ENCODE measurements at regions not wholly inside any gene's neighbourhood (a gene's known extent, or its start where the extent isn't known, plus 50 kb on each side); places are given as distances from the start of the nearest gene placed in this dataset.
"Not testable (repeated sequence)": the region's sequence is repeated elsewhere in the genome, so short reads cannot be mapped to it uniquely, and the experiment has no call there.

DNA sequence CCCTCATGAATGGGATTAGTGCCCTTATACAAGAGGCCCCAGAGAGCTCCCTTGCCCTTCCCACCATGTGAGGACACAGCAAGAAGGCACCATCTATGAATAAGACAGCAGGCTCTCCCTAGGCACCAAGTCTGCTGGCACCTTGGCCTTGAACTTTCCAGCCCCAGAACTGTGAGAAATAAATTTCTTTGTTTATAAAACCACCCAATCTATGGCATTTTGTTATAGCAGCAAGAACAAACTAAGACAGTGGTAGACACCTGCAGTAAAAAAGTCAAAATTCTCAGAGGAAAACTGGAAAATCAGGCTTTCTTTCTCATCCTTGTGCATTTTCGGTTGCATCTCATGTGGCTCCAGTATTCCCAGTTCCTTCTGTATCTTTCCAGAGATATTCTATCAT, 90.3 kb downstream of the LSM3 start:
- no peaks in the 10 kb centered on the region for H3K36me3 ChIP-seq (ENCODE audit: insufficient read depth, low read length)
- H3K4me3 ChIP-seq (ENCODE audit: low read depth in 1 of 2, low read length in 2 of 2), result no peak overlapping the region
- H2AFZ ChIP-seq (ENCODE audit: low read depth, low read length), result no peak overlapping the region
- no peak for ATAC-seq (ENCODE audit: insufficient read depth, low read depth)
- H4K20me1 ChIP-seq (ENCODE audit: insufficient read depth, low read length), result no peaks in the 10 kb centered on the region
- H3K27me3 ChIP-seq (ENCODE audit: insufficient read depth, low read length, poor library complexity), result peaks cover 5% of the 10 kb centered on the region
- H3K9ac ChIP-seq (ENCODE audit: low read depth, low read length), result no peak overlapping the region
- no peak overlapping the region for H3K4me2 ChIP-seq (ENCODE audit: insufficient read depth, low read length)
- no peak overlapping the region for H3K27ac ChIP-seq (ENCODE audit: low read length)
- no peak for DNase-seq
- no peak for TF ChIP-seq EZH2 (IDR thresholded peaks at IDR 0.05; ENCODE audit: borderline replicate concordance, low read depth, low read length, severe bottlenecking)
- TF ChIP-seq, protein P1, sequence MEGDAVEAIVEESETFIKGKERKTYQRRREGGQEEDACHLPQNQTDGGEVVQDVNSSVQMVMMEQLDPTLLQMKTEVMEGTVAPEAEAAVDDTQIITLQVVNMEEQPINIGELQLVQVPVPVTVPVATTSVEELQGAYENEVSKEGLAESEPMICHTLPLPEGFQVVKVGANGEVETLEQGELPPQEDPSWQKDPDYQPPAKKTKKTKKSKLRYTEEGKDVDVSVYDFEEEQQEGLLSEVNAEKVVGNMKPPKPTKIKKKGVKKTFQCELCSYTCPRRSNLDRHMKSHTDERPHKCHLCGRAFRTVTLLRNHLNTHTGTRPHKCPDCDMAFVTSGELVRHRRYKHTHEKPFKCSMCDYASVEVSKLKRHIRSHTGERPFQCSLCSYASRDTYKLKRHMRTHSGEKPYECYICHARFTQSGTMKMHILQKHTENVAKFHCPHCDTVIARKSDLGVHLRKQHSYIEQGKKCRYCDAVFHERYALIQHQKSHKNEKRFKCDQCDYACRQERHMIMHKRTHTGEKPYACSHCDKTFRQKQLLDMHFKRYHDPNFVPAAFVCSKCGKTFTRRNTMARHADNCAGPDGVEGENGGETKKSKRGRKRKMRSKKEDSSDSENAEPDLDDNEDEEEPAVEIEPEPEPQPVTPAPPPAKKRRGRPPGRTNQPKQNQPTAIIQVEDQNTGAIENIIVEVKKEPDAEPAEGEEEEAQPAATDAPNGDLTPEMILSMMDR (IDR thresholded peaks at IDR 0.05; ENCODE audit: borderline replicate concordance, extremely low read depth, low read length, poor library complexity, severe bottlenecking), result no peak
- no peaks in the 10 kb centered on the region for H3K4me1 ChIP-seq (ENCODE audit: insufficient read depth, low read length)
- H3K9me3 ChIP-seq (ENCODE audit: insufficient read depth, low read length, severe bottlenecking), result no peaks in the 10 kb centered on the region
- H3K79me2 ChIP-seq (ENCODE audit: insufficient read depth, low read length), result no peaks in the 10 kb centered on the region

DNA sequence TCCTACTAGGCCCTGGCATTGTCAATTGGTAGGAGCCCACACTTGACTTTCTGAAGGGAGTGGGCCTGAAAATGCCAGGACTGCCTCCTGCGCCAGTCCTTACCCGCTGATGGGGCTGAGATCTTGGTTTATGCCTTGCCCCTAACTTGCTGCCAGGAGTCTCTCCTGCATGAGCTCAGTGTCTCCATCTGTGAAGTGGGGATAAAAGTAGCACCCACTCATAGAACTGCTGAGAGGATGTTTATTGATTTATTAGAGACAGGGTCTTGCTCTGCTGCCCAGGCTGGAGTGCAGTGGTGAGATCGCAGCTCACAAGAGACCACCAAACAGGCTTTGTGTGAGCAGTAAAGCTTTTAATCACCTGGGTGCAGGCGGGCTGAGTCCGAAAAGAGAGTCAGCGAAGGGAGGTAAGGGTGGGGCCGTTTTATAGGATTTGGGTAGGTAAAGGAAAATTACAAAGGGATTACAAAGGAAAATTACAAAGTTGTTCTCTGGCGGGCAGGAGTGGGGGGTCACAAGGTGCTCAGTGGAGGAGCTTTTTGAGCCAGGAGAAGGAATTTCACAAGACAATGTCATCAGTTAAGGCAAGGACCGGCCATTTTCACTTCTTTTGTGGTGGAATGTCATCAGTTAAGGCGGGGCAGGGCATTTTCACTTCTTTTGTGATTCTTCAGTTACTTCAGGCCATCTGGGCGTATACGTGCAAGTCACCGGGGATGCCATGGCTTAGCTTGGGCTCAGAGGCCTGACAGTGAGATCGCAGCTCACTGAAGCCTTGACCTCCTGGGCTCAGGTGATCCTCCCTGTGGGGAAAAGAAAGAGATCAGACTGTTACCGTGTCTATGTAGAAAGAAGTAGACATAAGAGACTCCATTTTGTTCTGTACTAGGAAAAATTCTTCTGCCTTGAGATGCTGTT, 93.7 kb downstream of the LSM3 start:
- ATAC-seq (ENCODE audit: insufficient read depth, low read depth); H3K27ac ChIP-seq (ENCODE audit: low read length); H4K20me1 ChIP-seq (ENCODE audit: insufficient read depth, low read length); H3K36me3 ChIP-seq (ENCODE audit: insufficient read depth, low read length); H3K27me3 ChIP-seq (ENCODE audit: insufficient read depth, low read length, poor library complexity); H2AFZ ChIP-seq (ENCODE audit: low read depth, low read length); H3K4me3 ChIP-seq (ENCODE audit: low read depth in 1 of 2, low read length in 2 of 2); H3K79me2 ChIP-seq (ENCODE audit: insufficient read depth, low read length); H3K9ac ChIP-seq (ENCODE audit: low read depth, low read length); H3K9me3 ChIP-seq (ENCODE audit: insufficient read depth, low read length, severe bottlenecking); H3K4me1 ChIP-seq (ENCODE audit: insufficient read depth, low read length); H3K4me2 ChIP-seq (ENCODE audit: insufficient read depth, low read length); DNase-seq: not testable (repeated sequence)

DNA sequence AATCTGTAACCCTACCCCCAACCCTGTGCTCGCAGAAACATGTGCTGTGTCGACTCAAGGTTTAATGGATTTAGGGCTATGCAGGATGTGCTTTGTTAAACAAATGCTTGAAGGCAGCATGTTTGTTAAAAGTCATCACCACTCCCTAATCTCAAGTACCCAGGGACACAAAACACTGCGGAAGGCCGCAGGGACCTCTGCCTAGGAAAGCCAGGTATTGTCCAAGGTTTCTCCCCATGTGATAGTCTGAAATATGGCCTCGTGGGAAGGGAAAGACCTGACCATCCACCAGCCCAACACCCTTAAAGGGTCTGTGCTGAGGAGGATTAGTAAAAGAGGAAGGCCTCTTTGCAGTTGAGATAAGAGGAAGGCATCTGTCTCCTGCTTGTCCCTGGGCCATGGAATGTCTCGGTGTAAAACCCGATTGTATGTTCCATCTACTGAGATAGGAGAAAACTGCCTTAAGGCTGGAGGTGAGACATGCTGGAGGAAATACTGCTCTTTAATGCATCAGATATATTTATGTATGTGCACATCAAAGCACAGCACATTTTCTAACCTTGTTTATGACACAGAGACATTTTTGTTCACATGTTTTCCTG, 94.4 kb downstream of the LSM3 start:
- H3K27me3 ChIP-seq (ENCODE audit: insufficient read depth, low read length, poor library complexity); H3K79me2 ChIP-seq (ENCODE audit: insufficient read depth, low read length); H3K4me1 ChIP-seq (ENCODE audit: insufficient read depth, low read length); H3K9me3 ChIP-seq (ENCODE audit: insufficient read depth, low read length, severe bottlenecking); H3K36me3 ChIP-seq (ENCODE audit: insufficient read depth, low read length); H3K27ac ChIP-seq (ENCODE audit: low read length); H4K20me1 ChIP-seq (ENCODE audit: insufficient read depth, low read length); ATAC-seq (ENCODE audit: insufficient read depth, low read depth); DNase-seq; H3K9ac ChIP-seq (ENCODE audit: low read depth, low read length); H2AFZ ChIP-seq (ENCODE audit: low read depth, low read length); H3K4me2 ChIP-seq (ENCODE audit: insufficient read depth, low read length); H3K4me3 ChIP-seq (ENCODE audit: low read depth in 1 of 2, low read length in 2 of 2): not testable (repeated sequence)

DNA sequence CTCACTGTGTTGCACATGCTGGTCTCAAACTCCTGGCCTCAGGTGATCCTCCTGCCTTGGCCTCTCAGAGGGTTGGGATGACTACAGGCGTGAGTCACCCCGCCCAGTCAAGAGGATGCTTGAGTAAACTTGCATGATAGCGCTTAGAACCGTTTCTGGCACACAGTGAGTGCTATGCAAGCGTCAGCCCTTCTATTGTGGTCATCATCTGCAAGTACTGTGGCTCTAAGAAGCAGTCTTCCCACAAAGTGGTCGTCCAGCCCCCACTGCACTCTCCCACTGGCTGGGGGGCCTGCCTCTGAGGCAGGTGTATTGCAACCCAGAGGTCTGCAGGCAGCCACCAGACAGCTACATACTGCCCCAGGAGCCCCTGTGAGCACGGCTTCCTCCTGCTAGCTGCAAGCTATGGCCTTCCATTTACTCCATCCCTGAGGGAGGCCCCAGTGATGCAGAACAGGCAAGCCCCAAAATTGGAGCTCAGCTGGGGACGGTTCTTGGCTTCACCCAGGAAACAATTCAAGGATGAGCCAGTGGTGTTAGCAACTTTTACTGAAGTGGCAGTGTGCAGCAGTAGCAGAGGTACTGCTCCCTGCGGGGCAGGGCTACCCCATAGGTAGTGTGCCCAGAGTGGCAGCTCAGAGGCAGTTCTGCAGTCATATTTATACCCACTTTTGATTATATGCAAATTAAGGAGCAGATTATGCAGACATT, 95.4 kb downstream of the LSM3 start:
- no peak overlapping the region for H2AFZ ChIP-seq (ENCODE audit: low read depth, low read length)
- no peak overlapping the region for H3K4me2 ChIP-seq (ENCODE audit: insufficient read depth, low read length)
- DNase-seq (no peak), ATAC-seq (ENCODE audit: insufficient read depth, low read depth) (no peak)
- no peaks in the 10 kb centered on the region for H3K79me2 ChIP-seq (ENCODE audit: insufficient read depth, low read length)
- H3K4me3 ChIP-seq (ENCODE audit: low read depth in 1 of 2, low read length in 2 of 2), result no peak overlapping the region
- TF ChIP-seq, protein P1 (IDR thresholded peaks at IDR 0.05; ENCODE audit: borderline replicate concordance, extremely low read depth, low read length, poor library complexity, severe bottlenecking), result no peak
- no peak for TF ChIP-seq EZH2 (IDR thresholded peaks at IDR 0.05; ENCODE audit: borderline replicate concordance, low read depth, low read length, severe bottlenecking)
- H3K36me3 ChIP-seq (ENCODE audit: insufficient read depth, low read length), result no peaks in the 10 kb centered on the region
- H3K9ac ChIP-seq (ENCODE audit: low read depth, low read length), result no peak overlapping the region
- H3K4me1 ChIP-seq (ENCODE audit: insufficient read depth, low read length), result no peaks in the 10 kb centered on the region
- no peaks in the 10 kb centered on the region for H3K9me3 ChIP-seq (ENCODE audit: insufficient read depth, low read length, severe bottlenecking)
- H3K27ac ChIP-seq (ENCODE audit: low read length), result no peak overlapping the region
- H3K27me3 ChIP-seq (ENCODE audit: insufficient read depth, low read length, poor library complexity), result no peaks in the 10 kb centered on the region
- no peaks in the 10 kb centered on the region for H4K20me1 ChIP-seq (ENCODE audit: insufficient read depth, low read length)

All from DND-41 (cell line).